NB4 (cell line): ENCODE measurements at regions not wholly inside any gene's neighbourhood (a gene's known extent, or its start where the extent isn't known, plus 50 kb on each side); places are given as distances from the start of the nearest gene placed in this dataset.

Source experiments
- CTCF ChIP-seq: IDR thresholded peaks from one replicate; pipeline ENCODE4 v1.5.1; 2012; ENCODE audit warnings: low read depth, low read length
- MYC ChIP-seq: IDR thresholded peaks from 2 replicates; pipeline ENCODE4 v1.6.1; 2011; ENCODE audit warnings: low read depth, low read length
- POLR2A ChIP-seq: IDR thresholded peaks from 2 replicates; pipeline ENCODE4 v1.6.1; 2011; ENCODE audit warnings: mild to moderate bottlenecking; ENCODE audit not compliant: insufficient read length; ENCODE audit errors: extremely low read depth

GRCh38 chr2:79388024-79388423 is 124.8 kb upstream of the CTNNA2 start:
- no peak for TF ChIP-seq POLR2A
- TF ChIP-seq CTCF, result no peak
- no peak for TF ChIP-seq MYC
